OCI-LY1 (cell line): ENCODE measurements at regions not wholly inside any gene's neighbourhood (a gene's known extent, or its start where the extent isn't known, plus 50 kb on each side); places are given as distances from the start of the nearest gene placed in this dataset.
"Not testable (repeated sequence)": the region's sequence is repeated elsewhere in the genome, so short reads cannot be mapped to it uniquely, and the experiment has no call there.

Experiments used
- H2AFZ ChIP-seq: fragments of 200-600 bp; sonication (generic), shearing (Covaris generic); 2 replicates; pipeline ENCODE4 v1.6.0; 2014; ENCODE audit warnings: antibody characterized with exemption, mild to moderate bottlenecking, low read length
- H3F3A ChIP-seq: fragments of 200-600 bp; sonication (generic), shearing (Covaris generic); 2 replicates; pipeline ENCODE4 v1.6.0; 2014; ENCODE audit warnings: mild to moderate bottlenecking, antibody characterized with exemption, low read length, moderate library complexity; ENCODE audit not compliant: insufficient read depth
- H3K27ac ChIP-seq: fragments of 200-600 bp; sonication (generic); 2 replicates; pipeline ENCODE4 v1.5.1; 2014; ENCODE audit warnings: low read length, mixed run types, mild to moderate bottlenecking, low read depth; ENCODE audit not compliant: poor library complexity, severe bottlenecking
- H3K27me3 ChIP-seq: fragments of 200-600 bp; sonication (generic); 2 replicates; pipeline ENCODE4 v1.6.0; 2014; ENCODE audit warnings: antibody characterized with exemption, mild to moderate bottlenecking, low read length, moderate library complexity; ENCODE audit not compliant: insufficient read depth
- H3K36me3 ChIP-seq: fragments of 200-600 bp; sonication (generic); 2 replicates; pipeline ENCODE4 v1.6.1; 2014; ENCODE audit warnings: mild to moderate bottlenecking, antibody characterized with exemption, low read length, moderate library complexity, mixed read lengths; ENCODE audit not compliant: insufficient read depth
- H3K4me1 ChIP-seq: fragments of 200-600 bp; sonication (generic); 2 replicates; pipeline ENCODE4 v1.5.1; 2014; ENCODE audit warnings: mild to moderate bottlenecking, low read length, moderate library complexity; ENCODE audit not compliant: insufficient read depth, severe bottlenecking
- H3K4me2 ChIP-seq: fragments of 200-600 bp; sonication (generic), shearing (Covaris generic); 2 replicates; pipeline ENCODE4 v1.6.1; 2014; ENCODE audit warnings: low read length
- H3K4me3 ChIP-seq: fragments of 200-600 bp; sonication (generic); 2 replicates; pipeline ENCODE4 v1.5.1; 2014; ENCODE audit warnings: low read length, low read depth, mild to moderate bottlenecking, mixed read lengths; ENCODE audit not compliant: poor library complexity, severe bottlenecking
- H3K79me2 ChIP-seq: fragments of 200-600 bp; shearing (Covaris generic); 2 replicates; pipeline ENCODE4 v1.6.1; 2016; ENCODE audit warnings: mixed run types, low read length, mixed read lengths; ENCODE audit not compliant: insufficient read depth
- H3K9ac ChIP-seq: fragments of 200-600 bp; sonication (generic), shearing (Covaris generic); 2 replicates; pipeline ENCODE4 v1.6.1; 2014; ENCODE audit warnings: mild to moderate bottlenecking, low read length, mixed read lengths
- H3K9me2 ChIP-seq: fragments of 200-600 bp; sonication (generic), shearing (Covaris generic); 2 replicates; pipeline ENCODE4 v1.6.1; 2014; ENCODE audit warnings: low read depth, mild to moderate bottlenecking, low read length, mixed read lengths
- H3K9me3 ChIP-seq: fragments of 200-600 bp; shearing (Covaris generic); 2 replicates; pipeline ENCODE4 v1.6.1; 2014; ENCODE audit warnings: low read length, mixed read lengths
- H4K20me1 ChIP-seq: fragments of 200-600 bp; sonication (generic), shearing (Covaris generic); 2 replicates; pipeline ENCODE4 v1.6.0; 2016; ENCODE audit warnings: mild to moderate bottlenecking, low read length; ENCODE audit not compliant: insufficient read depth
- EZH2 ChIP-seq: fragments of 200-600 bp; sonication (generic), shearing (Covaris generic); IDR thresholded peaks from 2 replicates; pipeline ENCODE4 v1.8.0; 2017; ENCODE audit warnings: borderline replicate concordance, mixed run types, mild to moderate bottlenecking, antibody characterized with exemption, low read length, moderate library complexity, mixed read lengths
- TF ChIP-seq, protein P1 (sequence below): fragments of 200-600 bp; sonication (generic), shearing (Covaris generic); IDR thresholded peaks from 2 replicates; pipeline ENCODE4 v1.5.1; 2017; ENCODE audit warnings: mild to moderate bottlenecking, antibody characterized with exemption, low read length, moderate library complexity, mixed read lengths

DNA sequence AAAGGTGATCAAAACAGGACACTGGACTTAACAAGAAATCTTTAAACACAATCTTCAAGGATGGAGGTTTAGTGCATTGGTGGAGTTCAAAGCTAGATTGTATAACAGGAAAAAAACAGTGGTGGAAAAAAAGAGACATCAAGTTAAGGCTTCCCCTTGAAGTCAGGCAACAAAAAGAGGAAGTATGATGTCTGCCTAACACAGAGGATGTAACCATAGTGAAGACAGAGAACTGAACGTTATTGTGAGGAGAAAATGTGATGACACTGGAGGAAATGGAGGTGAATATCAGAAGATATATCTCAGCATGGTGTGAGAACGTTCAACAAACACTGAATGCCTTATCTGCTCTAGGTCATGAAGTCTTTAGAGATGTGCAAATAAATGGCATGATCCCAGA lies 192.4 kb upstream of the AR start:
- 0 out of 2 replicates have a peak overlapping the region, but pooled peaks have one; percentile 19 for H2AFZ ChIP-seq
- no peaks in the 10 kb centered on the region for H4K20me1 ChIP-seq
- no peaks in the 10 kb centered on the region for H3K36me3 ChIP-seq
- H3K27ac ChIP-seq: peak overlapping the region; percentile 77
- no peaks in the 10 kb centered on the region for H3K9me3 ChIP-seq
- H3K9ac ChIP-seq: no peak overlapping the region
- H3F3A ChIP-seq: no peaks in the 10 kb centered on the region
- H3K4me2 ChIP-seq: peak overlapping the region; percentile 21; the same call in 1 of the 2 replicates
- no peaks in the 10 kb centered on the region for H3K27me3 ChIP-seq
- no peak for TF ChIP-seq EZH2
- TF ChIP-seq, protein P1, sequence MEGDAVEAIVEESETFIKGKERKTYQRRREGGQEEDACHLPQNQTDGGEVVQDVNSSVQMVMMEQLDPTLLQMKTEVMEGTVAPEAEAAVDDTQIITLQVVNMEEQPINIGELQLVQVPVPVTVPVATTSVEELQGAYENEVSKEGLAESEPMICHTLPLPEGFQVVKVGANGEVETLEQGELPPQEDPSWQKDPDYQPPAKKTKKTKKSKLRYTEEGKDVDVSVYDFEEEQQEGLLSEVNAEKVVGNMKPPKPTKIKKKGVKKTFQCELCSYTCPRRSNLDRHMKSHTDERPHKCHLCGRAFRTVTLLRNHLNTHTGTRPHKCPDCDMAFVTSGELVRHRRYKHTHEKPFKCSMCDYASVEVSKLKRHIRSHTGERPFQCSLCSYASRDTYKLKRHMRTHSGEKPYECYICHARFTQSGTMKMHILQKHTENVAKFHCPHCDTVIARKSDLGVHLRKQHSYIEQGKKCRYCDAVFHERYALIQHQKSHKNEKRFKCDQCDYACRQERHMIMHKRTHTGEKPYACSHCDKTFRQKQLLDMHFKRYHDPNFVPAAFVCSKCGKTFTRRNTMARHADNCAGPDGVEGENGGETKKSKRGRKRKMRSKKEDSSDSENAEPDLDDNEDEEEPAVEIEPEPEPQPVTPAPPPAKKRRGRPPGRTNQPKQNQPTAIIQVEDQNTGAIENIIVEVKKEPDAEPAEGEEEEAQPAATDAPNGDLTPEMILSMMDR: no peak
- H3K4me1 ChIP-seq: peaks cover 17% of the 10 kb centered on the region
- no peaks in the 10 kb centered on the region for H3K79me2 ChIP-seq
- H3K9me2 ChIP-seq: no peaks in the 10 kb centered on the region
- H3K4me3 ChIP-seq: no peak overlapping the region

DNA sequence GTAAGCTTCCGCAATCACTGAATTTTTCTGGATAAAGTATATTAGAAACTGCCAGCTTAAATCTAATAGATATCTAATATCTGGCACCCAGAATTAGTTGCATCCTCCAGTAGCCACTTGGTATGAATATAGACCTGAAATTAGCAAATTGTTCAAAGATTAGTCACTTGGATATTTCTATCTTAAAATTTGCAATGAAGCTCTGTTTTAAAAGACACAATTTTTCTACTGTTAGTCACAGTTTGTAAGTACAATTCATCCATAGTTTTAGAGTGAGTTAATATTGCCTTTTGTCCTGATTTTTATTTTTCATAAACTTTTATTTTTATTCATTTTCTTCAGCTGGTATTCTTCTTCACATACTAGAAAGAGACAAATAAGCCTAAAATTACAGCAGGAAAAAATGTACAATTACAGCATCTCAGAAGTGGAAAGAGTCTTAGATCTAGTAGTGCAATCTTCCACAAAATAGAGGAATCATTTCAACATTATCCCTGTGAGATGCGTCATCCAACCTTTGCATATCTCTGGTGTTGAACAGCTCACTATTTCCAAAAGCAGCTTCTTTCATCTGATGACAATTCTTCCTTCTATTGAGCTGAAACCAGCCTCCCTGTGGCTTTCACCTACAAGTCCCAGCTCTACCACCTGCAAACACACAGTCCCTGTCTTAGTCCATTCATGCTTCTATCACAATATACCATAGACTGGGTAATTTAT lies 190.0 kb upstream of the AR start:
- Histone ChIP-seq H3K9me3 (no peaks in the 10 kb centered on the region), H4K20me1 (no peaks in the 10 kb centered on the region), H3F3A (no peaks in the 10 kb centered on the region), H3K4me3 (no peak overlapping the region), H3K9me2 (no peaks in the 10 kb centered on the region), H3K27ac (no peak overlapping the region), H3K9ac (no peak overlapping the region), H3K4me1 (peaks cover 17% of the 10 kb centered on the region), H2AFZ (no peak overlapping the region), H3K79me2 (no peaks in the 10 kb centered on the region), H3K4me2 (no peak overlapping the region), H3K36me3 (no peaks in the 10 kb centered on the region), H3K27me3 (no peaks in the 10 kb centered on the region)
- no peak for TF ChIP-seq EZH2
- TF ChIP-seq, protein P1: no peak

DNA sequence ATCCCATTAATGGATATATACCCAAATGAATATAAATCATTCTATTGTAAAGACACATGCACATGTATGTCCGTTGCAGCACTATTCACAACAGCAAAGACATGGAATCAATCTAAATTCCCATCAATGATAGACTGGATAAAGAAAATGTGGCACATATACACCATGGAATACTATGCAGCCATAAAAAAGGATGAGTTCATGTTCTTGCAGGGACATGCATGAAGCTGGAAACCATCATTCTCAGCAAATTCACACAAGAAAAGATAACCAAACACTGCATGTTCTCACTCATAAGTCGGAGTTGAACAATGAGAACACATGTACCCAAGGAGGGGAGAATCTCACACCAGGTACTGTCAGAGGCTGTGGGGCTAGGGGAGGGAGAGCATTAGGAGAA lies 182.6 kb upstream of the AR start:
- not testable (repeated sequence) for H2AFZ ChIP-seq, H3K9ac ChIP-seq, H3K79me2 ChIP-seq, H3K27ac ChIP-seq, H4K20me1 ChIP-seq, H3K9me3 ChIP-seq, H3F3A ChIP-seq, H3K9me2 ChIP-seq, H3K4me1 ChIP-seq, H3K27me3 ChIP-seq, H3K4me2 ChIP-seq, H3K36me3 ChIP-seq, H3K4me3 ChIP-seq

DNA sequence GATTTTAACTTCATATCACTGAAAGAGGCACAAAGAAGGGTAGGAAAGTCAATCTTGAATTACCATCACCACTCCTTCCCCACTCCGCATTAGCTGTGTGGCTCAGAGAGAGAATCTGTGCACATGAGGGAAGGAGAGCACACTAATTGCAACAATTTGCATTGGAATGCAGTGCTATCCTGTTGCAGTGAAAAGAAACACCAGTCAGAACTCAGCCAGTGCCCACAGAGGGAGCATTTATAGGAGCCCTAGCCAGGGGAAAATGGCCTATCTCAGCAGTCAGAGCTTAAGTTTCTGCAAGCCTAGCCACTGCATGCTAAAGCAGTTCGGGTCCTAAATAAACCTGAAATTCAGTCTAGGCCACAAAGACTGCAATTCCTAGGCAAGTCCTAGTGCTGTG lies 159.4 kb upstream of the AR start:
- H3F3A ChIP-seq: no peaks in the 10 kb centered on the region
- H3K4me2 ChIP-seq: no peak overlapping the region
- H3K9me2 ChIP-seq: no peaks in the 10 kb centered on the region
- TF ChIP-seq EZH2: no peak
- TF ChIP-seq, protein P1: no peak
- no peaks in the 10 kb centered on the region for H3K79me2 ChIP-seq
- no peaks in the 10 kb centered on the region for H3K27me3 ChIP-seq
- no peak overlapping the region for H3K4me3 ChIP-seq
- H2AFZ ChIP-seq: no peak overlapping the region
- no peaks in the 10 kb centered on the region for H4K20me1 ChIP-seq
- no peaks in the 10 kb centered on the region for H3K9me3 ChIP-seq
- no peak overlapping the region for H3K27ac ChIP-seq
- no peaks in the 10 kb centered on the region for H3K4me1 ChIP-seq
- H3K36me3 ChIP-seq: no peaks in the 10 kb centered on the region
- no peak overlapping the region for H3K9ac ChIP-seq
